ENCODE measurements at regions not wholly inside any gene's neighbourhood (a gene's known extent, or its start where the extent isn't known, plus 50 kb on each side); places are given as distances from the start of the nearest gene placed in this dataset.

DNA sequence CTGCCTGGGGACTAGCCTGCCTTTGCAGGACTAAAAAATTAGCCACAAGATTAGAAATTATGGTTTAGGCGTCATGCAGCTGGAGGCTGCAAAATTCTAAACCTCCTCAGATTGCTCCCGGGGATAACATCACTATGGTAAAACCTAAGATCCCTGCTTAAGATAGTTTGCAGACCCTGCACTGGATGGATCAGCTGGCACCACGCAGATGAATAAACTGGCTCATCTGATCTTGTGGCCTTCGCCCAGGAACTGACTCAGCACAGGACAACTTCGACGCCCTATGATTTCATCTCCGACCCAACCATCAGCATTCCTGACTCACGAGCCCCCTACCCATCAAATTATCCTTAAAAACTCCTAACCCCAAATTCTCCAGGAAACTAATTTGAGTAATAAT is 482.4 kb downstream of the SPRY1 start:
- TF ChIP-seq ZNF274 (IDR thresholded peaks at IDR 0.05; ENCODE audit: low read depth, low read length) (no peak), YY1 (IDR thresholded peaks at IDR 0.05; ENCODE audit: insufficient read depth, insufficient read length) (no peak), SUZ12 (IDR thresholded peaks at IDR 0.05; ENCODE audit: extremely low read depth, insufficient read depth, insufficient read length) (no peak)
- H3K4me1 ChIP-seq (ENCODE audit: insufficient read depth, insufficient read length), result no peaks in the 10 kb centered on the region
- no peak for DNase-seq (ENCODE audit: low read depth, low spot score)

DNA sequence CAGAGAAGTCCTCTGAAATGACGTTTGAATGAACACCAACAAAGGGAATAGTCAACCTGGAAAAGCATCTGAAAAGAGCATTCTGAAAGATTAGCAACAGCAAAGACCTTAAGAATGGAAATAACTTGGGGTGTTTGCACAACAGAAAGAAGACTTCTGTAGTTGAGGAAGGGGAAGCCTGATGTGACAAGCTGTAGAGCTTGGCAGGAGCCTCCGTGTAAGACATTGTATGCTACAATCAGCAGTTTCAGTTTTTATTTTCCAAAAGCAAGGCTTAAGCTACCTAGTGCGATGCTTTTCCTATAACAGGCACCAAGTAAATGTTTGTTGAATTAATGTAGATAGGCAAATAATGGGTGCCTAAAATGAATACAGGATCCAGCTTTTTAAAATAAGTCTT is 484.0 kb downstream of the SPRY1 start:
- peaks cover 9% of the 10 kb centered on the region; the same call in 1 of the 2 replicates for H3K9me3 ChIP-seq (ENCODE audit: insufficient read depth, low read length)
- no peaks in the 10 kb centered on the region for H3K4me1 ChIP-seq (ENCODE audit: insufficient read depth, insufficient read length)
- TF ChIP-seq SUZ12 (IDR thresholded peaks at IDR 0.05; ENCODE audit: extremely low read depth, insufficient read depth, insufficient read length) (no peak), YY1 (IDR thresholded peaks at IDR 0.05; ENCODE audit: insufficient read depth, insufficient read length) (no peak), ZNF274 (IDR thresholded peaks at IDR 0.05; ENCODE audit: low read depth, low read length) (no peak)
- no peak overlapping the region for H3K9ac ChIP-seq (ENCODE audit: insufficient read length, low read depth)
- no peaks in the 10 kb centered on the region for H3K36me3 ChIP-seq (ENCODE audit: insufficient read depth, insufficient read length, low read length)
- no peak for DNase-seq (ENCODE audit: low read depth, low spot score)
- no peak overlapping the region for H3K4me3 ChIP-seq (ENCODE audit: insufficient read length, low read depth)
- no peaks in the 10 kb centered on the region for H3K27me3 ChIP-seq (ENCODE audit: insufficient read depth, insufficient read length)

More for the DNA sequence above, 482.4 kb downstream of the SPRY1 start:
- Histone ChIP-seq H3K9me3 (ENCODE audit: insufficient read depth, low read length) (no peaks in the 10 kb centered on the region), H3K4me3 (ENCODE audit: insufficient read length, low read depth) (no peak overlapping the region), H3K27me3 (ENCODE audit: insufficient read depth, insufficient read length) (no peaks in the 10 kb centered on the region), H3K36me3 (ENCODE audit: insufficient read depth, insufficient read length, low read length) (no peaks in the 10 kb centered on the region), H3K9ac (ENCODE audit: insufficient read length, low read depth) (no peak overlapping the region)

DNA sequence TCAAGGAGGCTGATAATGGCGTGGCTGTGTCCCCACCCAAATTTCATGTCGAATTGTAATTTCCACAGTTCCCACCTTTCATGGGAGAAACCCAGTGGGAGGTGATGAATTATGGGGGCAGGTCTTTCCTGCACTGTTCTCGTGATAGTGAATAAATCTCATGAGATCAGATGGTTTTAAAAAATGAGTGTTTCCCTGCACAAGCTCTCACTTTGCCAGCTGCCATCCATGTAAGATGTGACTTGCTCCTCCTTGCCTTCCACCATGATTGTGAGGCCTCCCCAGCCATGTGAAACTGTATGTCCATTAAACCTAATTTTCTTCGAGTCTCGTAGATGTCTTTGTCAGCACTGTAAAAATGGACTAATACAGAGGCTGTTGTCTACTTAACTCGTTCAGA is 488.3 kb downstream of the SPRY1 start:
- Histone ChIP-seq H3K9me3 (ENCODE audit: insufficient read depth, low read length) (peaks cover 9% of the 10 kb centered on the region; the same call in 1 of the 2 replicates), H3K9ac (ENCODE audit: insufficient read length, low read depth) (no peak overlapping the region), H3K27me3 (ENCODE audit: insufficient read depth, insufficient read length) (no peaks in the 10 kb centered on the region), H3K4me3 (ENCODE audit: insufficient read length, low read depth) (no peak overlapping the region), H3K4me1 (ENCODE audit: insufficient read depth, insufficient read length) (no peaks in the 10 kb centered on the region), H3K36me3 (ENCODE audit: insufficient read depth, insufficient read length, low read length) (no peaks in the 10 kb centered on the region)
- no peak for DNase-seq (ENCODE audit: low read depth, low spot score)
- TF ChIP-seq ZNF274 (IDR thresholded peaks at IDR 0.05; ENCODE audit: low read depth, low read length), result no peak
- no peak for TF ChIP-seq SUZ12 (IDR thresholded peaks at IDR 0.05; ENCODE audit: extremely low read depth, insufficient read depth, insufficient read length)
- no peak for TF ChIP-seq YY1 (IDR thresholded peaks at IDR 0.05; ENCODE audit: insufficient read depth, insufficient read length)

DNA sequence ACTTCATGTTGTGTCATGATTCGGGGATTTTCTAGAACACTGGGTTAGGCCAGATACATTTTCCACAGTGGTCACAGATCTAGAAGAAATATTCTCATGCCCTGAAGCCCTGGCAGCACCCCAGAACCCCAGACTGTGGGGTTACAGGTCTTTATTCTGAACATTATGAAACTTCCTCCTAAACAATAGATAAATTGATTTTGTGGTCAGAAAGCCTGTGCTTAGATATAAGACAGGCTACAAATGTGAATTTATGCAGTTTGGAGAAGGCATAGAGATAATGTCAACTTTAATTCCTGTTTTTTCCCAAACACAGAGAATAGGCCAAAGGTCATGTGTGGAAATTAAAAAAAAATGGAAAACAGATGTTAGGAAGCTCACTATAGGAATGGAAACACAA is 492.9 kb downstream of the SPRY1 start:
- H3K9me3 ChIP-seq (ENCODE audit: insufficient read depth, low read length), result peaks cover 7% of the 10 kb centered on the region; the same call in 1 of the 2 replicates
- TF ChIP-seq ZNF274 (IDR thresholded peaks at IDR 0.05; ENCODE audit: low read depth, low read length) (no peak), YY1 (IDR thresholded peaks at IDR 0.05; ENCODE audit: insufficient read depth, insufficient read length) (no peak), SUZ12 (IDR thresholded peaks at IDR 0.05; ENCODE audit: extremely low read depth, insufficient read depth, insufficient read length) (no peak)
- H3K4me1 ChIP-seq (ENCODE audit: insufficient read depth, insufficient read length), result no peaks in the 10 kb centered on the region
- no peak overlapping the region for H3K9ac ChIP-seq (ENCODE audit: insufficient read length, low read depth)
- DNase-seq (ENCODE audit: low read depth, low spot score), result no peak
- no peaks in the 10 kb centered on the region for H3K36me3 ChIP-seq (ENCODE audit: insufficient read depth, insufficient read length, low read length)
- H3K27me3 ChIP-seq (ENCODE audit: insufficient read depth, insufficient read length), result no peaks in the 10 kb centered on the region
- H3K4me3 ChIP-seq (ENCODE audit: insufficient read length, low read depth), result no peak overlapping the region

DNA sequence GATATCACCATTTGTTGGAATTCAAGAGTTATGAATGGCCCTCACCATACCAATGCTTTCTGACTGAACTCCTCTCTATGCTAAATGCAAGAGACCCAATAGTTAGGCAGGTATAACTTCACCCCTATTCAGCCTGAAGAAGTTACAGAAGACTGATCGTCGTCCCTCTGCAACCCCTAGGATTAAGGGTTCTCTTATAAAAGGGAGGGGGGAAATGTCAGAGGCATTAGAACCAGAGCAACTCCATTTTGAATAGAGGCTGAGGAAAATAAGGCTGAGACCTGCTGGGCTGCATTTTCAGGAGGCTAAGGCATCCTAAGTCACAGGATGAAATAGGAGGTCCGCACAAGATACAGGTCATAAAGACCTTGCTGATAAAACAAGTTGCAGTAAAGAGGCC is 494.3 kb downstream of the SPRY1 start:
- no peaks in the 10 kb centered on the region for H3K9me3 ChIP-seq (ENCODE audit: insufficient read depth, low read length)
- no peak for DNase-seq (ENCODE audit: low read depth, low spot score)
- TF ChIP-seq SUZ12 (IDR thresholded peaks at IDR 0.05; ENCODE audit: extremely low read depth, insufficient read depth, insufficient read length) (no peak), ZNF274 (IDR thresholded peaks at IDR 0.05; ENCODE audit: low read depth, low read length) (no peak), YY1 (IDR thresholded peaks at IDR 0.05; ENCODE audit: insufficient read depth, insufficient read length) (no peak)
- no peaks in the 10 kb centered on the region for H3K36me3 ChIP-seq (ENCODE audit: insufficient read depth, insufficient read length, low read length)
- no peaks in the 10 kb centered on the region for H3K4me1 ChIP-seq (ENCODE audit: insufficient read depth, insufficient read length)
- H3K9ac ChIP-seq (ENCODE audit: insufficient read length, low read depth), result no peak overlapping the region
- no peak overlapping the region for H3K4me3 ChIP-seq (ENCODE audit: insufficient read length, low read depth)
- no peaks in the 10 kb centered on the region for H3K27me3 ChIP-seq (ENCODE audit: insufficient read depth, insufficient read length)

DNA sequence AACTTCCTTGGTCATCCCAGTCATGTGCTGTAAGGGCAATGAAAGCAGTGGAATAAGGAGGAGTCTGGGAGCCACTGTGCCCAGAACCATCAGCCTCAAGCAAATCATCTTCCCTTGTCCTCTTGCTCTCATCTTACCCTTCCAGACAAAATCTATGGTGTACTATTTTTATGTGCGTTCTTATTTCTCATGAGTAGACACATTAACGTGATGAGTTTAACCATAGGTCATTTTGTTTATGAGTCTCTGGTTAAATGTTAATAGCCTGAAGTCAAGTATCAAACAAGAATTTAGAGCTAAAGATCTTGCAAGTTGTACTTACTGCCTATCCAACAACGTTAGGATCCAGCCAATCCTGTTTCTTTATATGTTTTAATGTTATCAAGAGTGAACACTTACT is 495.3 kb downstream of the SPRY1 start:
- H3K9me3 ChIP-seq (ENCODE audit: insufficient read depth, low read length), result no peaks in the 10 kb centered on the region
- no peaks in the 10 kb centered on the region for H3K27me3 ChIP-seq (ENCODE audit: insufficient read depth, insufficient read length)
- no peaks in the 10 kb centered on the region for H3K4me1 ChIP-seq (ENCODE audit: insufficient read depth, insufficient read length)
- H3K9ac ChIP-seq (ENCODE audit: insufficient read length, low read depth), result no peak overlapping the region
- no peaks in the 10 kb centered on the region for H3K36me3 ChIP-seq (ENCODE audit: insufficient read depth, insufficient read length, low read length)
- DNase-seq (ENCODE audit: low read depth, low spot score), result no peak
- TF ChIP-seq YY1 (IDR thresholded peaks at IDR 0.05; ENCODE audit: insufficient read depth, insufficient read length) (no peak), SUZ12 (IDR thresholded peaks at IDR 0.05; ENCODE audit: extremely low read depth, insufficient read depth, insufficient read length) (no peak), ZNF274 (IDR thresholded peaks at IDR 0.05; ENCODE audit: low read depth, low read length) (no peak)
- H3K4me3 ChIP-seq (ENCODE audit: insufficient read length, low read depth), result no peak overlapping the region

DNA sequence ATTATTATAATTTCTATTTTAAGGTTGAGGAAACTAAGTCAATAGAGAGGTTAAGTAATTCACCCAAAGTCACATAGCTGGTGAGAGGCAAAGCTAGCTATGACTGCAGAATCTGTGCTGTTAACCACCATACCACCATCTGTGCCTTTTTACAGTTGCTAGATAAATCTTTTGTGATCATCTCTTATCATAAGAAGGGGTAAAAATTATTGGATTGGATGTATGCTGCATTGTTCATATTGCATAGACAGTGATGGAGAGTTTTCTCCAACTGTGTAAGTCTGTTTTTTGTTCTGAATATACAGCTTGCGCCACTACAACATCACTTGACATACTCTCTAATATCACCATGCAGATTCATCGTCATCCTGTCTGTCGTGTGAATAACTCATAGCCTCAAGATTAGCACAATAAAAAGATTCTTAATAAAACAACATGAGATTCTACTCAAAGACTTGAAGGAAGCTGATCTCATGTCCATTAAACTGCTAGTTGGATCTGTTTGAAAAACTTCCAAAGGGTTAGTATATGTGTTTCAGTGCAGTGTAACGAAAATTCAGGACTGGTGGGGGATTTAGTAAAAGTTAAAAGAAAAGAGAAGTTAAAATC is 495.9 kb downstream of the SPRY1 start:
- no peaks in the 10 kb centered on the region for H3K27me3 ChIP-seq (ENCODE audit: insufficient read depth, insufficient read length)
- no peak for DNase-seq (ENCODE audit: low read depth, low spot score)
- no peaks in the 10 kb centered on the region for H3K36me3 ChIP-seq (ENCODE audit: insufficient read depth, insufficient read length, low read length)
- TF ChIP-seq ZNF274 (IDR thresholded peaks at IDR 0.05; ENCODE audit: low read depth, low read length) (no peak), YY1 (IDR thresholded peaks at IDR 0.05; ENCODE audit: insufficient read depth, insufficient read length) (no peak), SUZ12 (IDR thresholded peaks at IDR 0.05; ENCODE audit: extremely low read depth, insufficient read depth, insufficient read length) (no peak)
- no peak overlapping the region for H3K4me3 ChIP-seq (ENCODE audit: insufficient read length, low read depth)
- H3K4me1 ChIP-seq (ENCODE audit: insufficient read depth, insufficient read length), result no peaks in the 10 kb centered on the region
- H3K9ac ChIP-seq (ENCODE audit: insufficient read length, low read depth), result no peak overlapping the region
- H3K9me3 ChIP-seq (ENCODE audit: insufficient read depth, low read length), result no peaks in the 10 kb centered on the region

All from NT2/D1 (cell line).